ENCODE measurements at regions not wholly inside any gene's neighbourhood (a gene's known extent, or its start where the extent isn't known, plus 50 kb on each side); places are given as distances from the start of the nearest gene placed in this dataset.

- Histone ChIP-seq H3K4me3 (no peak overlapping the region), H3K4me1 (0 out of 3 replicates have a peak, but pooled peaks cover 4% of the 10 kb centered on the region), H3K4me2 (no peak overlapping the region), H3K27ac (peak overlapping the region in 1 of 2 experiments; percentile 52; a peak in 1 of 6 replicates), H3K9me3 (no peaks in the 10 kb centered on the region)
- 93% methylated on average over 8 of the region's 9 CpGs for WGBS (ENCODE audit: missing lambda C conversion rate)
- FAIRE-seq (no peak), ATAC-seq (no peak; a peak in 2 of 6 replicates), DNase-seq (ENCODE audit: low read depth in 1 of 2, low spot score in 1 of 2) (peak in 1 of 2 experiments; percentile 24)
- TF ChIP-seq NFE2L2 (conservative IDR thresholded peaks at IDR 0.05; ENCODE audit: low read length) (no peak), NPAS2 (CRISPR knock-in tag; IDR thresholded peaks at IDR 0.05; ENCODE audit: borderline replicate concordance) (no peak), NR3C1 (IDR thresholded peaks at IDR 0.05) (no peak), RAD21 (conservative IDR thresholded peaks at IDR 0.05 in 1 of 2, IDR thresholded peaks at IDR 0.05 in 1 of 2) (no peak), RCOR1 (IDR thresholded peaks at IDR 0.05; ENCODE audit: low read depth, low read length) (no peak), MAX (IDR thresholded peaks at IDR 0.05) (no peak)
- ChIA-PET CTCF (interaction anchor here (1.4 to 1.7 kb wide), 2 partner anchors 53 to 137 kb away, joined by 3 to 6 read pairs; no protein-coding TSS in a partner anchor), POLR2A (no interaction called here)
Observed at GRCh38 chr1:24254783-24255182, 64.4 kb upstream of the GRHL3 start.

GRCh38 chr1:24253571-24253970 is 65.6 kb upstream of the GRHL3 start:
- ChIA-PET CTCF (no interaction called here), POLR2A (interaction anchor here (0.5 kb wide), 1 partner anchor 522 kb away, joined by 4 read pairs; no protein-coding TSS in a partner anchor)
- DNase-seq (ENCODE audit: low read depth in 1 of 2, low spot score in 1 of 2) (no peak), ATAC-seq (no peak; a peak in 1 of 6 replicates), FAIRE-seq (no peak)
- TF ChIP-seq JUNB (IDR thresholded peaks at IDR 0.05) = no peak
- TF ChIP-seq HOXB13 (CRISPR knock-in tag; IDR thresholded peaks at IDR 0.05; ENCODE audit: low read depth) = no peak
- no peak for TF ChIP-seq HOXB5 (CRISPR knock-in tag; IDR thresholded peaks at IDR 0.05)
- TF ChIP-seq ZSCAN20 (CRISPR knock-in tag; IDR thresholded peaks at IDR 0.05) = no peak
- TF ChIP-seq RARB (CRISPR knock-in tag; IDR thresholded peaks at IDR 0.05) = no peak
- no peak for TF ChIP-seq HEYL (CRISPR knock-in tag; IDR thresholded peaks at IDR 0.05)
- Histone ChIP-seq H3K4me2 (no peak overlapping the region), H3K4me3 (no peak overlapping the region), H3K9me3 (no peaks in the 10 kb centered on the region), H3K4me1 (0 out of 3 replicates have a peak, but pooled peaks cover 4% of the 10 kb centered on the region), H3K27ac (no peak overlapping the region)
- 77% methylated on average over 6 of the region's 6 CpGs for WGBS (ENCODE audit: missing lambda C conversion rate)

- POLR2A ChIA-PET = no interaction called here
- TF ChIP-seq POLR2A (IDR thresholded peaks at IDR 0.05; ENCODE audit: low read length) (no peak), KDM1A (IDR thresholded peaks at IDR 0.05; ENCODE audit: low read depth) (no peak), CBX8 (IDR thresholded peaks at IDR 0.05) (no peak), ATOH8 (CRISPR knock-in tag; IDR thresholded peaks at IDR 0.05; ENCODE audit: low read depth) (no peak), USF2 (IDR thresholded peaks at IDR 0.05) (no peak), ZFP36 (IDR thresholded peaks at IDR 0.05; ENCODE audit: borderline replicate concordance, partially characterized antibody) (no peak), SMC3 (IDR thresholded peaks at IDR 0.05) (no peak), CEBPB (IDR thresholded peaks at IDR 0.05) (no peak), FOSL2 (IDR thresholded peaks at IDR 0.05) (no peak), FOSL2 (CRISPR knock-in tag; IDR thresholded peaks at IDR 0.05) (no peak)
- Histone ChIP-seq H3K9me3 (no peaks in the 10 kb centered on the region), H3K4me3 (no peak overlapping the region), H3K27ac (peak overlapping the region in 1 of 2 experiments; percentile 49; a peak in 1 of 6 replicates), H3K4me1 (0 out of 3 replicates have a peak, but pooled peaks cover 4% of the 10 kb centered on the region), H3K4me2 (no peak overlapping the region)
- 65% methylated on average over 2 of the region's 2 CpGs for WGBS (ENCODE audit: missing lambda C conversion rate)
- CTCF ChIA-PET = interaction anchor here (1.0 kb wide), 1 partner anchor 47 kb away, joined by 3 read pairs; no protein-coding TSS in a partner anchor
- no peak for ATAC-seq
- no peak for DNase-seq (ENCODE audit: low read depth in 1 of 2, low spot score in 1 of 2)
- no peak for FAIRE-seq
Observed at GRCh38 chr1:24252185-24252780, 65.2 kb upstream of the IFNLR1 start.
